Natural killer cell (primary cell): ENCODE measurements at regions not wholly inside any gene's neighbourhood (a gene's known extent, or its start where the extent isn't known, plus 50 kb on each side); places are given as distances from the start of the nearest gene placed in this dataset.
A peak's percentile ranks its signal among the peaks of the same experiment; 100 is the strongest.

Experiments used
- ATAC-seq, 3 donors: fragments of 150-1000 bp in 2 of 3; fragments of 200-7000 bp in 1 of 3; cut with Tn5 transposase; 1 replicate in 1 of 3; 2 replicates in 2 of 3; pipeline ENCODE4 v1.10.0; 2021; ENCODE audit warnings: mild to moderate bottlenecking in 2 of 3, moderate library complexity in 2 of 3
- DNase-seq, 2 donors: peaks; one replicate each; pipeline versions ENCODE4 v3.0.0 to v3.0.0-alpha.2; 2013 to 2021; ENCODE audit warnings: mixed read lengths in 1 of 2
- H3K27ac ChIP-seq: one replicate; pipeline ENCODE4 v1.5.1; 2013; ENCODE audit warnings: mild to moderate bottlenecking, low read length
- H3K27me3 ChIP-seq: one replicate; pipeline ENCODE4 v1.6.1; 2013; ENCODE audit warnings: low read length; ENCODE audit not compliant: control insufficient read depth, insufficient read depth
- H3K36me3 ChIP-seq: one replicate; pipeline ENCODE4 v1.6.1; 2013; ENCODE audit warnings: low read length; ENCODE audit not compliant: control insufficient read depth, insufficient read depth
- H3K4me1 ChIP-seq: one replicate; pipeline ENCODE4 v1.6.1; 2013; ENCODE audit warnings: low read length; ENCODE audit not compliant: control insufficient read depth, insufficient read depth
- H3K4me3 ChIP-seq: one replicate; pipeline ENCODE4 v1.5.1; 2013; ENCODE audit warnings: low read length
- H3K9me3 ChIP-seq: one replicate; pipeline ENCODE4 v1.6.1; 2013; ENCODE audit warnings: low read length; ENCODE audit not compliant: control insufficient read depth, insufficient read depth
- H3K27ac Mint-ChIP-seq, 2 donors: one replicate each; pipeline ENCODE4 v1.8.0; 2022; ENCODE audit warnings: mild to moderate bottlenecking in 2 of 2, mixed read lengths in 2 of 2, moderate library complexity in 1 of 2
- H3K27me3 Mint-ChIP-seq, 2 donors: one replicate each; pipeline ENCODE4 v1.8.0; 2022; ENCODE audit warnings: low read depth in 2 of 2, mixed read lengths in 2 of 2
- H3K36me3 Mint-ChIP-seq: one replicate; pipeline ENCODE4 v1.8.0; 2022; ENCODE audit warnings: mixed read lengths
- H3K4me1 Mint-ChIP-seq, 2 donors: one replicate each; pipeline ENCODE4 v1.8.0; 2022; ENCODE audit warnings: mixed read lengths in 2 of 2
- H3K4me3 Mint-ChIP-seq: one replicate; pipeline ENCODE4 v1.8.0; 2022; ENCODE audit warnings: mild to moderate bottlenecking, moderate library complexity, mixed read lengths
- H3K9me3 Mint-ChIP-seq, 2 donors: one replicate each; pipeline ENCODE4 v1.8.0; 2022; ENCODE audit warnings: mixed read lengths in 2 of 2
- CTCF ChIP-seq: fragments of 200-600 bp; IDR thresholded peaks from one replicate; pipeline ENCODE4 v1.8.0; 2022; ENCODE audit warnings: antibody characterized with exemption
- WGBS: methylation state at CpG from one replicate; pipeline ENCODE4 v1.1.7; 2013; ENCODE audit warnings: missing lambda C conversion rate; ENCODE audit not compliant: insufficient coverage; 5-methylcytosine and 5-hydroxymethylcytosine counted together
- intact Hi-C: fragments of 100-400 bp; cut with micrococcal nuclease; formaldehyde crosslinking; loops from one replicate; pipeline ENCODE4 v1.14.2; 2022

GRCh38 chr3:117997201-117998049 is 1037.2 kb downstream of the IGSF11 start:
- Mint-ChIP-seq H3K36me3 (no peaks in the 10 kb centered on the region), H3K4me1 (no peaks in the 10 kb centered on the region), H3K4me3 (no peak overlapping the region), H3K9me3 (peaks cover 0 to under 1% of the 10 kb centered on the region in 2 donors), H3K27me3 (no peaks in the 10 kb centered on the region), H3K27ac (no peak overlapping the region)
- 6% methylated on average over 48 of the region's 48 CpGs for WGBS
- intact Hi-C loops: no loop called here
- Histone ChIP-seq H3K27ac (no peak overlapping the region), H3K9me3 (no peaks in the 10 kb centered on the region), H3K27me3 (no peaks in the 10 kb centered on the region), H3K36me3 (no peaks in the 10 kb centered on the region), H3K4me3 (no peak overlapping the region), H3K4me1 (peaks cover 7% of the 10 kb centered on the region)
- ATAC-seq: peak in 1 of 3 donors; percentile 36
- TF ChIP-seq CTCF: no peak
- peak in 1 of 2 donors; percentile 14 for DNase-seq

- ATAC-seq: no peak
- H3K4me3 ChIP-seq: no peak overlapping the region
- H3K36me3 ChIP-seq: no peaks in the 10 kb centered on the region
- intact Hi-C loops: no loop called here
- H3K27ac ChIP-seq: no peak overlapping the region
- H3K9me3 ChIP-seq: no peaks in the 10 kb centered on the region
- no peak overlapping the region for H3K27ac Mint-ChIP-seq
- no peak for TF ChIP-seq CTCF
- H3K36me3 Mint-ChIP-seq: no peaks in the 10 kb centered on the region
- H3K4me1 ChIP-seq: peaks cover 7% of the 10 kb centered on the region
- DNase-seq: no peak
- 70% methylated on average over 2 of the region's 4 CpGs for WGBS
- no peak overlapping the region for H3K4me3 Mint-ChIP-seq
- H3K9me3 Mint-ChIP-seq: peaks cover 0 to 3% of the 10 kb centered on the region in 2 donors
- H3K27me3 Mint-ChIP-seq: no peaks in the 10 kb centered on the region
- no peaks in the 10 kb centered on the region for H3K27me3 ChIP-seq
- H3K4me1 Mint-ChIP-seq: no peaks in the 10 kb centered on the region
These were observed 1036.6 kb downstream of the IGSF11 start for GRCh38 chr3:117998071-117998470.

- no peaks in the 10 kb centered on the region for H3K36me3 Mint-ChIP-seq
- DNase-seq: no peak
- Histone ChIP-seq H3K4me1 (peaks cover 7% of the 10 kb centered on the region), H3K36me3 (no peaks in the 10 kb centered on the region), H3K4me3 (no peak overlapping the region), H3K27me3 (no peaks in the 10 kb centered on the region), H3K9me3 (no peaks in the 10 kb centered on the region), H3K27ac (no peak overlapping the region)
- no peaks in the 10 kb centered on the region for H3K4me1 Mint-ChIP-seq
- 92% methylated on average over 2 of the region's 2 CpGs for WGBS
- no peak overlapping the region for H3K4me3 Mint-ChIP-seq
- H3K27ac Mint-ChIP-seq: no peak overlapping the region
- TF ChIP-seq CTCF: no peak
- no peak for ATAC-seq
- peaks cover 0 to 6% of the 10 kb centered on the region in 2 donors for H3K9me3 Mint-ChIP-seq
- intact Hi-C loops: no loop called here
- no peaks in the 10 kb centered on the region for H3K27me3 Mint-ChIP-seq
These were observed 1034.4 kb downstream of the IGSF11 start for GRCh38 chr3:118000219-118000618.

GRCh38 chr3:118001380-118001779 is 1033.3 kb downstream of the IGSF11 start:
- H3K27me3 ChIP-seq: no peaks in the 10 kb centered on the region
- WGBS: no CpG with 5 or more reads among the region's 2 CpGs
- no peak overlapping the region for H3K4me3 Mint-ChIP-seq
- H3K27ac ChIP-seq: no peak overlapping the region
- no peak for ATAC-seq
- no peak for TF ChIP-seq CTCF
- peaks cover 0 to 6% of the 10 kb centered on the region in 2 donors for H3K9me3 Mint-ChIP-seq
- no peaks in the 10 kb centered on the region for H3K4me1 Mint-ChIP-seq
- H3K27me3 Mint-ChIP-seq: no peaks in the 10 kb centered on the region
- intact Hi-C loops: no loop called here
- no peak overlapping the region for H3K4me3 ChIP-seq
- H3K4me1 ChIP-seq: peaks cover 7% of the 10 kb centered on the region
- no peaks in the 10 kb centered on the region for H3K36me3 ChIP-seq
- no peaks in the 10 kb centered on the region for H3K36me3 Mint-ChIP-seq
- no peak for DNase-seq
- no peaks in the 10 kb centered on the region for H3K9me3 ChIP-seq
- H3K27ac Mint-ChIP-seq: no peak overlapping the region
